IPS-18a (cell line): ENCODE measurements at regions not wholly inside any gene's neighbourhood (a gene's known extent, or its start where the extent isn't known, plus 50 kb on each side); places are given as distances from the start of the nearest gene placed in this dataset.

ENCODE experiments used
- H3K27ac ChIP-seq: one replicate; pipeline ENCODE4 v1.5.1; 2013; ENCODE audit warnings: low read length
- H3K27me3 ChIP-seq: one replicate; pipeline ENCODE4 v1.6.1; 2013; ENCODE audit warnings: mild to moderate bottlenecking, low read length; ENCODE audit not compliant: control insufficient read depth, insufficient read depth
- H3K36me3 ChIP-seq: one replicate; pipeline ENCODE4 v1.6.1; 2013; ENCODE audit warnings: low read depth, low read length; ENCODE audit not compliant: control insufficient read depth
- H3K4me1 ChIP-seq: one replicate; pipeline ENCODE4 v1.6.1; 2013; ENCODE audit warnings: low read depth, low read length; ENCODE audit not compliant: control insufficient read depth
- H3K4me3 ChIP-seq: one replicate; pipeline ENCODE4 v1.5.1; 2013; ENCODE audit warnings: low read length
- H3K9ac ChIP-seq: one replicate; pipeline ENCODE4 v1.6.1; 2013; ENCODE audit warnings: mild to moderate bottlenecking, low read length, moderate library complexity
- H3K9me3 ChIP-seq: one replicate; pipeline ENCODE4 v1.6.1; 2013; ENCODE audit warnings: low read depth, low read length; ENCODE audit not compliant: control insufficient read depth

GRCh38 chr10:1870491-1870890 lies 133.2 kb upstream of the ADARB2 start:
- Histone ChIP-seq H3K27me3 (no peaks in the 10 kb centered on the region), H3K9me3 (no peaks in the 10 kb centered on the region), H3K36me3 (no peaks in the 10 kb centered on the region), H3K27ac (no peak overlapping the region), H3K9ac (no peak overlapping the region), H3K4me3 (no peak overlapping the region), H3K4me1 (no peaks in the 10 kb centered on the region)

- Histone ChIP-seq H3K27ac (no peak overlapping the region), H3K36me3 (no peaks in the 10 kb centered on the region), H3K9ac (no peak overlapping the region), H3K4me1 (no peaks in the 10 kb centered on the region), H3K4me3 (no peak overlapping the region), H3K9me3 (no peaks in the 10 kb centered on the region), H3K27me3 (no peaks in the 10 kb centered on the region)
Observed at GRCh38 chr10:1869861-1870260, 132.5 kb upstream of the ADARB2 start.

- no peaks in the 10 kb centered on the region for H3K4me1 ChIP-seq
- H3K27me3 ChIP-seq: no peaks in the 10 kb centered on the region
Observed at GRCh38 chr10:1860351-1860750, 123.0 kb upstream of the ADARB2 start.

GRCh38 chr10:1858547-1858946 lies 121.2 kb upstream of the ADARB2 start:
- no peak overlapping the region for H3K9ac ChIP-seq
- no peak overlapping the region for H3K27ac ChIP-seq
- H3K4me3 ChIP-seq: no peak overlapping the region
- no peaks in the 10 kb centered on the region for H3K4me1 ChIP-seq
- H3K36me3 ChIP-seq: no peaks in the 10 kb centered on the region
- no peaks in the 10 kb centered on the region for H3K9me3 ChIP-seq
- no peaks in the 10 kb centered on the region for H3K27me3 ChIP-seq

More at GRCh38 chr10:1860351-1860750, 123.0 kb upstream of the ADARB2 start:
- H3K36me3 ChIP-seq: no peaks in the 10 kb centered on the region
- no peaks in the 10 kb centered on the region for H3K9me3 ChIP-seq
- H3K4me3 ChIP-seq: no peak overlapping the region
- no peak overlapping the region for H3K9ac ChIP-seq
- no peak overlapping the region for H3K27ac ChIP-seq

GRCh38 chr10:1858048-1858447 lies 120.7 kb upstream of the ADARB2 start:
- H3K36me3 ChIP-seq: no peaks in the 10 kb centered on the region
- no peaks in the 10 kb centered on the region for H3K4me1 ChIP-seq
- no peaks in the 10 kb centered on the region for H3K9me3 ChIP-seq
- H3K27me3 ChIP-seq: no peaks in the 10 kb centered on the region
- no peak overlapping the region for H3K27ac ChIP-seq
- no peak overlapping the region for H3K9ac ChIP-seq
- no peak overlapping the region for H3K4me3 ChIP-seq

- no peak overlapping the region for H3K27ac ChIP-seq
- no peaks in the 10 kb centered on the region for H3K9me3 ChIP-seq
- no peak overlapping the region for H3K9ac ChIP-seq
- no peaks in the 10 kb centered on the region for H3K4me1 ChIP-seq
- no peak overlapping the region for H3K4me3 ChIP-seq
- no peaks in the 10 kb centered on the region for H3K36me3 ChIP-seq
- H3K27me3 ChIP-seq: no peaks in the 10 kb centered on the region
Observed at GRCh38 chr10:1855911-1856310, 118.6 kb upstream of the ADARB2 start.

GRCh38 chr10:1854271-1854670 lies 116.9 kb upstream of the ADARB2 start:
- Histone ChIP-seq H3K36me3 (no peaks in the 10 kb centered on the region), H3K9me3 (no peaks in the 10 kb centered on the region), H3K9ac (no peak overlapping the region), H3K27ac (no peak overlapping the region), H3K4me3 (no peak overlapping the region), H3K27me3 (no peaks in the 10 kb centered on the region), H3K4me1 (no peaks in the 10 kb centered on the region)

GRCh38 chr10:1853801-1854200 lies 116.5 kb upstream of the ADARB2 start:
- no peak overlapping the region for H3K27ac ChIP-seq
- no peaks in the 10 kb centered on the region for H3K27me3 ChIP-seq
- H3K4me3 ChIP-seq: no peak overlapping the region
- H3K4me1 ChIP-seq: no peaks in the 10 kb centered on the region
- H3K36me3 ChIP-seq: no peaks in the 10 kb centered on the region
- H3K9me3 ChIP-seq: no peaks in the 10 kb centered on the region
- H3K9ac ChIP-seq: no peak overlapping the region

GRCh38 chr10:1852841-1853240 lies 115.5 kb upstream of the ADARB2 start:
- H3K9ac ChIP-seq: no peak overlapping the region
- H3K4me1 ChIP-seq: no peaks in the 10 kb centered on the region
- no peaks in the 10 kb centered on the region for H3K27me3 ChIP-seq
- H3K4me3 ChIP-seq: no peak overlapping the region
- H3K36me3 ChIP-seq: no peaks in the 10 kb centered on the region
- no peaks in the 10 kb centered on the region for H3K9me3 ChIP-seq
- no peak overlapping the region for H3K27ac ChIP-seq

- Histone ChIP-seq H3K27ac (no peak overlapping the region), H3K27me3 (no peaks in the 10 kb centered on the region), H3K4me1 (no peaks in the 10 kb centered on the region), H3K4me3 (no peak overlapping the region), H3K36me3 (no peaks in the 10 kb centered on the region), H3K9ac (no peak overlapping the region), H3K9me3 (no peaks in the 10 kb centered on the region)
Observed at GRCh38 chr10:1851762-1852161, 114.4 kb upstream of the ADARB2 start.

- Histone ChIP-seq H3K9ac (no peak overlapping the region), H3K9me3 (no peaks in the 10 kb centered on the region), H3K4me1 (no peaks in the 10 kb centered on the region), H3K36me3 (no peaks in the 10 kb centered on the region), H3K27ac (no peak overlapping the region), H3K4me3 (no peak overlapping the region), H3K27me3 (no peaks in the 10 kb centered on the region)
Observed at GRCh38 chr10:1850971-1851527, 113.7 kb upstream of the ADARB2 start.

- Histone ChIP-seq H3K4me1 (no peaks in the 10 kb centered on the region), H3K9ac (no peak overlapping the region), H3K36me3 (no peaks in the 10 kb centered on the region), H3K27ac (no peak overlapping the region), H3K4me3 (no peak overlapping the region), H3K27me3 (no peaks in the 10 kb centered on the region), H3K9me3 (no peaks in the 10 kb centered on the region)
Observed at GRCh38 chr10:1847361-1847760, 110.0 kb upstream of the ADARB2 start.
